Mesenchymal stem cell (in vitro differentiated cells and primary cell): ENCODE measurements at regions not wholly inside any gene's neighbourhood (a gene's known extent, or its start where the extent isn't known, plus 50 kb on each side); places are given as distances from the start of the nearest gene placed in this dataset.

Experiments
- DNase-seq: peaks from one replicate; pipeline ENCODE4 v3.0.0-alpha.2; 2013
- H2AFZ ChIP-seq: one replicate; pipeline ENCODE4 v1.6.1; 2013; ENCODE audit warnings: low read depth, mild to moderate bottlenecking, control low read depth, inconsistent platforms, low read length, moderate library complexity
- H2AK5ac ChIP-seq: 2 replicates; pipeline ENCODE4 v1.6.1; 2013; ENCODE audit warnings: low read length, moderate library complexity, mild to moderate bottlenecking, inconsistent platforms; ENCODE audit not compliant: severe bottlenecking
- H2BK120ac ChIP-seq: one replicate; pipeline ENCODE4 v1.6.1; 2013; ENCODE audit warnings: low read depth, mild to moderate bottlenecking, inconsistent platforms, low read length, moderate library complexity
- H2BK12ac ChIP-seq, 2 experiments: one replicate each; pipeline ENCODE4 v1.6.1; 2013; ENCODE audit warnings: inconsistent platforms in 2 of 2, low read length in 2 of 2, mild to moderate bottlenecking in 2 of 2, moderate library complexity in 2 of 2, control low read depth in 1 of 2
- H2BK15ac ChIP-seq: one replicate; pipeline ENCODE4 v1.6.1; 2013; ENCODE audit warnings: mild to moderate bottlenecking, low read depth, inconsistent platforms; ENCODE audit not compliant: poor library complexity, severe bottlenecking
- H2BK5ac ChIP-seq: 2 replicates; pipeline ENCODE4 v1.6.1; 2013; ENCODE audit warnings: low read depth, mild to moderate bottlenecking, low read length, control low read depth, inconsistent platforms; ENCODE audit not compliant: poor library complexity, severe bottlenecking
- H3K14ac ChIP-seq, 2 experiments: one replicate each; pipeline ENCODE4 v1.6.1; 2013; ENCODE audit warnings: inconsistent platforms in 2 of 2, low read length in 2 of 2, control low read depth in 1 of 2, mild to moderate bottlenecking in 1 of 2, moderate library complexity in 1 of 2
- H3K18ac ChIP-seq, 2 experiments: one replicate each; pipeline ENCODE4 v1.6.1; 2013; ENCODE audit warnings: inconsistent platforms in 2 of 2, low read length in 2 of 2, control low read depth in 1 of 2, low read depth in 1 of 2, mild to moderate bottlenecking in 1 of 2
- H3K23ac ChIP-seq, 2 experiments: one replicate each; pipeline ENCODE4 v1.6.1; 2013; ENCODE audit warnings: inconsistent platforms in 2 of 2, low read length in 2 of 2, mild to moderate bottlenecking in 2 of 2, moderate library complexity in 2 of 2, control low read depth in 1 of 2
- H3K27ac ChIP-seq: 2 replicates; pipeline ENCODE4 v1.5.1; 2013; ENCODE audit warnings: mild to moderate bottlenecking, moderate library complexity, low read length, control low read depth, inconsistent platforms; ENCODE audit not compliant: poor library complexity, severe bottlenecking
- H3K27me3 ChIP-seq, 2 experiments: 2 replicates each; pipeline versions ENCODE4 v1.6.1 to v1.7.0; 2013; ENCODE audit warnings: low read length in 2 of 2, mild to moderate bottlenecking in 2 of 2, moderate library complexity in 2 of 2, control low read depth in 1 of 2, inconsistent platforms in 1 of 2; ENCODE audit not compliant: control insufficient read depth in 1 of 2, insufficient read depth in 1 of 2
- H3K36me3 ChIP-seq, 2 experiments: 2 replicates each; pipeline versions ENCODE4 v1.6.1 to v1.7.0; 2013; ENCODE audit warnings: low read length in 2 of 2, control low read depth in 1 of 2, inconsistent platforms in 1 of 2, low read depth in 1 of 2, mild to moderate bottlenecking in 1 of 2; ENCODE audit not compliant: insufficient read depth in 2 of 2, control insufficient read depth in 1 of 2
- H3K4ac ChIP-seq, 2 experiments: one replicate each; pipeline ENCODE4 v1.6.1; 2013; ENCODE audit warnings: inconsistent platforms in 2 of 2, low read length in 2 of 2, mild to moderate bottlenecking in 2 of 2, moderate library complexity in 2 of 2, control low read depth in 1 of 2, low read depth in 1 of 2
- H3K4me1 ChIP-seq: 2 replicates; pipeline ENCODE4 v1.6.1; 2013; ENCODE audit warnings: low read depth, low read length, control low read depth; ENCODE audit not compliant: control insufficient read depth, insufficient read depth
- H3K4me2 ChIP-seq: 2 replicates; pipeline ENCODE4 v1.6.1; 2013; ENCODE audit warnings: low read length, mild to moderate bottlenecking, inconsistent platforms; ENCODE audit not compliant: poor library complexity, severe bottlenecking
- H3K4me3 ChIP-seq, 2 experiments: 2 replicates each; pipeline versions ENCODE4 v1.5.1 to v1.7.0; 2013; ENCODE audit warnings: low read length in 2 of 2, mild to moderate bottlenecking in 2 of 2, control low read depth in 1 of 2, low read depth in 1 of 2; ENCODE audit not compliant: insufficient read depth in 1 of 2
- H3K79me1 ChIP-seq: replicated peaks from 2 replicates; pipeline ENCODE4 v1.6.1; 2013; ENCODE audit warnings: mild to moderate bottlenecking, control low read depth, low read length, inconsistent platforms; ENCODE audit not compliant: poor library complexity, severe bottlenecking
- H3K9ac ChIP-seq: 2 replicates; pipeline ENCODE4 v1.7.0; 2013; ENCODE audit warnings: mild to moderate bottlenecking, low read length, moderate library complexity
- H3K9me3 ChIP-seq: 2 replicates; pipeline ENCODE4 v1.7.0; 2013; ENCODE audit warnings: mild to moderate bottlenecking, low read length; ENCODE audit not compliant: control insufficient read depth
- H4K8ac ChIP-seq: one replicate; pipeline ENCODE4 v1.6.1; 2013; ENCODE audit warnings: inconsistent platforms, mild to moderate bottlenecking, low read length, moderate library complexity
- H4K91ac ChIP-seq: one replicate; pipeline ENCODE4 v1.6.1; 2013; ENCODE audit warnings: mild to moderate bottlenecking, low read length, inconsistent platforms
- WGBS: methylation state at CpG from one replicate; pipeline ENCODE4 v1.1.7; 2013; ENCODE audit warnings: mixed read lengths; 5-methylcytosine and 5-hydroxymethylcytosine counted together

DNA sequence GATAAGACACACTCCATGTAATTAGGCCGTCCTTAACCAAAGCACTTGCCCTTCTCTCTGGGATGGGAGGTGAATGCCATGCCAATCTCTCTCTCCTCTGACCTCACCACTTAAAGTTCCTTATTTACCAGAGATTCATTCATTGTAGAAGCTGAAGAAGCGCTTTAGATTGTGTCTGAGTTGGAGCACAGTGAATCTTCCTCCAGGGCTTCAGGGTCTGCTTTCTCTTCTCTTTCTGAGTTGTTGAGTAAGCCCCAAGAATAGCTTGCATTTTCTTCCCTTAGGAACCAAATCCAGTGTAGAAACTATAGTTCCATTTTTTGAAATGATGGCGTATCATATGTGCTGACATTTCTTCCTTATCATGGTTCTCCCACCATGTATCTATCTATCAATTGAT is 104.5 kb upstream of the MAML3 start:
- H2BK12ac ChIP-seq: no peak overlapping the region
- no peaks in the 10 kb centered on the region for H3K79me1 ChIP-seq
- H4K91ac ChIP-seq: no peak overlapping the region
- H3K4ac ChIP-seq: no peak overlapping the region
- no peak overlapping the region for H3K4me2 ChIP-seq
- no peaks in the 10 kb centered on the region for H3K27me3 ChIP-seq
- H2BK15ac ChIP-seq: no peak overlapping the region
- 97% methylated on average over 3 of the region's 3 CpGs for WGBS
- H3K9ac ChIP-seq: no peak overlapping the region
- DNase-seq: no peak
- H2AFZ ChIP-seq: no peak overlapping the region
- peaks cover 9% of the 10 kb centered on the region for H3K4me1 ChIP-seq
- no peak overlapping the region for H4K8ac ChIP-seq
- H3K36me3 ChIP-seq: no peaks in the 10 kb centered on the region
- H3K23ac ChIP-seq: no peak overlapping the region
- H3K4me3 ChIP-seq: no peak overlapping the region
- H2BK120ac ChIP-seq: no peak overlapping the region
- H2BK5ac ChIP-seq: no peak overlapping the region
- no peaks in the 10 kb centered on the region for H3K9me3 ChIP-seq
- H3K14ac ChIP-seq: no peak overlapping the region
- no peak overlapping the region for H3K27ac ChIP-seq
- no peak overlapping the region for H3K18ac ChIP-seq
- peak overlapping the region; percentile 26 for H2AK5ac ChIP-seq

DNA sequence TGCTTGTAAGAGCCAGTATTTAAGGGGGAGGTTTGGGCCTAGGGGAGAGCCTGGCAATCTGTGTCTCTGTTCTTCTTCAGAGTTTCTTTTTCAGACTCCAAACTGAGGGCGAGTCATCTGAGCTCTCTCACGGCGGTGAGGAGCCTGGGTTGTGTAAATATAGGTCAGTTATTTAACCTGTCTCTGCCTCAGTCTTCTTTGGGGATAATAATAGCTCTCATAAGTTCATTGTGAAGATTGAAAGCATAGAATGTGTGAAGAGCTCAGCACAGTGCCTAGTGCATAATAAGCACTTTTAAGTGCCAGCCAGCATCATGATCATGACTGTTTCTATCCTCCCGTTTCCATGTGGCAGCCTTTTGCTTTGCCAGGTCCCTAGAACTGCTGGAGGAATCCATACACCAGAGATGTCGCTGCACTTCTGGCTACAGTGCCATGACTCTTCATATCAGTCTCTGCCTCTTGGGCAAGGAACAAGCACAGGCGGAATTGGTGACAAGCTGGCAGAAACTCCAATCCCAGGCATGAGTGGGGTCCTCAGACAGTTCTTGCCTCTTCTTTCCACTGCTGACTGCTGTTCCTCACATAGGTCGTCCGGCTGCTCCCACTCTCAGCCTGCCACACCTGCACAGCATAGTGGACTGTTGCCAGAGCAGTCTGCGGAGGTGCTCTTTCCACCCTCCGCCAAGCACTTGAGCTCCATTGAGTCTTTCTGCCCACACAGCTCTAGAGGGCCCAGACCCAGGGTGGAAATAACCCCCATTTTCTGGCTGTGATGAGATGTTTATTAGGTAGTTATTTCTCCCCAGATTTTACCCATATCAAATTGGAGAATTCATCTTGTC is 103.7 kb upstream of the MAML3 start:
- DNase-seq: peak; percentile 62
- Histone ChIP-seq H2AFZ (no peak overlapping the region), H3K18ac (peak overlapping the region in 1 of 2 experiments; percentile 16), H3K4me1 (peaks cover 11% of the 10 kb centered on the region), H3K27me3 (no peaks in the 10 kb centered on the region), H2BK12ac (peak overlapping the region; percentile 6 to 68), H2BK5ac (no peak overlapping the region), H3K27ac (peak overlapping the region; percentile 30), H2AK5ac (peak overlapping the region; percentile 57), H3K4me3 (no peak overlapping the region), H3K4ac (no peak overlapping the region), H3K14ac (peak overlapping the region in 1 of 2 experiments; percentile 58), H2BK120ac (no peak overlapping the region), H3K23ac (peak overlapping the region in 1 of 2 experiments; percentile 6), H3K36me3 (no peaks in the 10 kb centered on the region), H3K9me3 (no peaks in the 10 kb centered on the region), H2BK15ac (no peak overlapping the region), H4K8ac (no peak overlapping the region), H3K4me2 (no peak overlapping the region), H4K91ac (peak overlapping the region; percentile 30), H3K79me1 (no peaks in the 10 kb centered on the region), H3K9ac (peak overlapping the region; percentile 48)
- WGBS: 69% methylated on average over 10 of the region's 10 CpGs

DNA sequence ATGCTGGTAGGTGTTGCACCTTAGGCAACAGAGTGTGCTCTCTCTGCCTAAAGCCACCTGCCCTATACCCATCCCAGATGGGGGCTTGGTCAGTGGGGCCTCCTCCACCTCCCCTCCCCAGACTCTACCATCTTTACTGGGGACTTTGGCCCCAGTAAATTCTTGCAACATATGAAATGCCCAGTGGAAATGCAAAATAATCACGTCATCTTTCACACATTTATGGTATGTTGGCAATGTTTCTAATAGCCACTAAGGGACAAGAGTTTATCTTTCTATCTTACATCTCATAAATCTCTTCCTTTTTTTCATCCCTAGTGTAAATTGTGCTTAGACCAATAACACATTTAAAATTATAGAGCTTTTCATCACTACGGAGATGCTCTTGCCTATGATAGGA is 103.0 kb upstream of the MAML3 start:
- Histone ChIP-seq H3K23ac (no peak overlapping the region), H3K27me3 (no peaks in the 10 kb centered on the region)

DNA sequence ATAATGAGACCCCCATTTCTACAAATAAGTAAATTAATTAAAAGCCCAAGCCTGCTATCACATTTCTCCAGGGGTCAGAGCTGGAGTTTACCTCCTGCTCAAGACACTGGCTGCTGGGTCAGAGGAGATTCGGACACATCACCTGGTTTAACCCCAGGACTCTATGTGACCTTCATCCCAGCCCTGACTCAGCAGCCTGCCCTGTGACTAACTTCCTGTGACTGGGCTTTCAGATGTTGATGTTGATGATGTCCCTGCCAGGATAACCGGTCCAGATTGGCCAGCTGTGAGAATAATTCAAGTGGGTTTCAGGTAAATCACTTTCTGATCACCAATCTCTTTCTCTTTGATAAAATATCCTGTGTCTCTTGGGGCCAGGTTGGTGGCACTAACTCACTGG is 102.4 kb upstream of the MAML3 start:
- H3K4me2 ChIP-seq: no peak overlapping the region
- H3K4me3 ChIP-seq: no peak overlapping the region
- H2AFZ ChIP-seq: no peak overlapping the region
- H3K27ac ChIP-seq: no peak overlapping the region
- WGBS: 18% methylated on average over 1 of the region's 2 CpGs
- no peaks in the 10 kb centered on the region for H3K27me3 ChIP-seq
- H3K79me1 ChIP-seq: no peaks in the 10 kb centered on the region
- no peak overlapping the region for H2BK5ac ChIP-seq
- DNase-seq: peak; percentile 57
- peak overlapping the region in 1 of 2 experiments; percentile 22 for H3K4ac ChIP-seq
- H4K8ac ChIP-seq: no peak overlapping the region
- no peak overlapping the region for H4K91ac ChIP-seq
- no peak overlapping the region for H3K23ac ChIP-seq
- H2BK15ac ChIP-seq: no peak overlapping the region
- H2BK12ac ChIP-seq: peak overlapping the region; percentile 45 to 59
- peaks cover 19% of the 10 kb centered on the region for H3K4me1 ChIP-seq
- H3K14ac ChIP-seq: no peak overlapping the region
- H3K36me3 ChIP-seq: no peaks in the 10 kb centered on the region
- H2AK5ac ChIP-seq: no peak overlapping the region
- H2BK120ac ChIP-seq: peak overlapping the region; percentile 59
- H3K9me3 ChIP-seq: no peaks in the 10 kb centered on the region
- peak overlapping the region; percentile 13 for H3K9ac ChIP-seq
- no peak overlapping the region for H3K18ac ChIP-seq

More for the DNA sequence above, 103.0 kb upstream of the MAML3 start:
- peak overlapping the region; percentile 96 for H2BK15ac ChIP-seq
- no peak overlapping the region for H2BK5ac ChIP-seq
- no peak overlapping the region for H4K91ac ChIP-seq
- H3K18ac ChIP-seq: peak overlapping the region in 1 of 2 experiments; percentile 64
- H3K36me3 ChIP-seq: no peaks in the 10 kb centered on the region
- no peak overlapping the region for H3K4me3 ChIP-seq
- peak overlapping the region; percentile 46 for H2AK5ac ChIP-seq
- no peak overlapping the region for H2BK120ac ChIP-seq
- H3K4me2 ChIP-seq: no peak overlapping the region
- peak overlapping the region; percentile 48 for H3K9ac ChIP-seq
- H2AFZ ChIP-seq: no peak overlapping the region
- peak overlapping the region in 1 of 2 experiments; percentile 22 for H3K4ac ChIP-seq
- H3K27ac ChIP-seq: peak overlapping the region; percentile 30
- H3K4me1 ChIP-seq: peaks cover 17% of the 10 kb centered on the region
- H3K9me3 ChIP-seq: no peaks in the 10 kb centered on the region
- WGBS: 55% methylated on average over 1 of the region's 2 CpGs
- DNase-seq: peak; percentile 53
- H3K14ac ChIP-seq: no peak overlapping the region
- peak overlapping the region; percentile 51 to 59 for H2BK12ac ChIP-seq
- H4K8ac ChIP-seq: no peak overlapping the region
- no peaks in the 10 kb centered on the region for H3K79me1 ChIP-seq
